ENCODE measurements at regions not wholly inside any gene's neighbourhood (a gene's known extent, or its start where the extent isn't known, plus 50 kb on each side); places are given as distances from the start of the nearest gene placed in this dataset.

GRCh38 chr1:143699115-143699514 lies 272.7 kb downstream of the FAM72C start:
- no peak for TF ChIP-seq CTCF (IDR thresholded peaks at IDR 0.05; ENCODE audit: low read depth, low read length, missing control alignments)
- no peak overlapping the region for H3K4me3 ChIP-seq (ENCODE audit: low read depth, low read length)
- DNase-seq (ENCODE audit: low read depth), result no peak

GRCh38 chr1:143698016-143698415 lies 273.8 kb downstream of the FAM72C start:
- no peak overlapping the region for H3K4me3 ChIP-seq (ENCODE audit: low read depth, low read length)
- peak; percentile 81 for TF ChIP-seq CTCF (IDR thresholded peaks at IDR 0.05; ENCODE audit: low read depth, low read length, missing control alignments)
- DNase-seq (ENCODE audit: low read depth), result no peak

- TF ChIP-seq CTCF (IDR thresholded peaks at IDR 0.05; ENCODE audit: low read depth, low read length, missing control alignments), result no peak
- DNase-seq (ENCODE audit: low read depth), result no peak
- no peak overlapping the region for H3K4me3 ChIP-seq (ENCODE audit: low read depth, low read length)
Measured at GRCh38 chr1:143694085-143694484, 277.7 kb downstream of the FAM72C start.

- TF ChIP-seq CTCF (IDR thresholded peaks at IDR 0.05; ENCODE audit: low read depth, low read length, missing control alignments), result no peak
- H3K4me3 ChIP-seq (ENCODE audit: low read depth, low read length), result no peak overlapping the region
- DNase-seq (ENCODE audit: low read depth), result no peak
Measured at GRCh38 chr1:143691971-143692529, 279.7 kb downstream of the FAM72C start.

- no peak for DNase-seq (ENCODE audit: low read depth)
- H3K4me3 ChIP-seq (ENCODE audit: low read depth, low read length), result no peak overlapping the region
- TF ChIP-seq CTCF (IDR thresholded peaks at IDR 0.05; ENCODE audit: low read depth, low read length, missing control alignments), result no peak
Measured at GRCh38 chr1:143691400-143691891, 280.3 kb downstream of the FAM72C start.

DNA sequence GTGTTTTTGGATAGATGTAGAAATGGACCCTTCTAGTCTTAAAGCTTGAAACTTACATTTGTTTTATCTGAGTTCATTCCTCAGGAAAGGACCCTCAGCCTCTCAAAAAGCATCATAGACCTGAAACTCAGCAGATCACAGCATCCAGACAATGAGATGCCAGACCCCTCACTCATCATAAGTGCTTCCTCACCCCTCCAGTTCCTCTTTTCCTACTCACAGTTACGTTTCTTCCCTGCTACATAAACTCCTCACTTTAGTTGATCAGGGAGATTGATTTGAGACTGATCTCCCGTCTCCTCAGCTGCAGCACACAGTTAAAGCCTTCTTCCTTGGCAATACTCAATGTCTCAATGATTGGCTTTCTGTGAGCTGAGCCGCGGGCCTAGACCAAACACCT lies 282.0 kb downstream of the FAM72C start:
- no peak for TF ChIP-seq CTCF (IDR thresholded peaks at IDR 0.05; ENCODE audit: low read depth, low read length, missing control alignments)
- no peak overlapping the region for H3K4me3 ChIP-seq (ENCODE audit: low read depth, low read length)
- DNase-seq (ENCODE audit: low read depth), result no peak

DNA sequence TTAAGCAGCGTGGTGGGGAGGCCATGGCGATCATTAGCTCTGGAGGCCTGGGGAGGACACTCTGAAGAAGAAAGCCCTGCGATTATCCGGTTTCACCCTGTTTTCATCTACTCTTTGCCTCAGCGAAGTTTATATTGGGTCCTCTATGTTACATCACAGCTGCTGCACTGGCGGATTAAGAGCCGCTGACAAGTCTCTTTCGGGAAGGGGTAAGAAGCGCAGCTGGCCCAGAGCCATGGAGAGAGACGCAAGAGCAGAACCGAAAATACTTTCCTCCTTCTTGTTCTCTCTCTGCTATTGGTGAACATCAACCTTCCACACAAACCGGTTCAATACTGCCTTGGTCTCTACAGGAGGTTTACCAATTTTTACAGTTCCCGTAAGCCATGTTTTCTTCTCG lies 291.5 kb downstream of the FAM72C start:
- no peak for TF ChIP-seq CTCF (IDR thresholded peaks at IDR 0.05; ENCODE audit: low read depth, low read length, missing control alignments)
- H3K4me3 ChIP-seq (ENCODE audit: low read depth, low read length), result no peak overlapping the region
- no peak for DNase-seq (ENCODE audit: low read depth)

Measured in GM12864 (cell line).